Activated T-cell treated with anti-CD3 and anti-CD28 coated beads, Interleukin-2, amount 50 U/mL, for 48 hours (primary cell): ENCODE measurements at regions not wholly inside any gene's neighbourhood (a gene's known extent, or its start where the extent isn't known, plus 50 kb on each side); places are given as distances from the start of the nearest gene placed in this dataset.
"Not testable (repeated sequence)": the region's sequence is repeated elsewhere in the genome, so short reads cannot be mapped to it uniquely, and the experiment has no call there.

Experiments
- DNase-seq, 2 experiments: peaks; one replicate each; pipeline ENCODE4 v3.0.0-alpha.2; 2020

- no peak for DNase-seq
Observed at GRCh38 chr3:110414855-110415254, 656.8 kb upstream of the NECTIN3 start.

GRCh38 chr3:110419096-110419495 lies 652.5 kb upstream of the NECTIN3 start:
- no peak for DNase-seq

- DNase-seq = no peak
Observed at GRCh38 chr3:110419601-110420000, 652.0 kb upstream of the NECTIN3 start.

GRCh38 chr3:110420158-110420641 lies 651.4 kb upstream of the NECTIN3 start:
- no peak for DNase-seq

GRCh38 chr3:110423276-110423675 lies 648.3 kb upstream of the NECTIN3 start:
- DNase-seq = no peak

GRCh38 chr3:110430146-110430545 lies 641.5 kb upstream of the NECTIN3 start:
- DNase-seq = no peak

GRCh38 chr3:110436209-110436608 lies 635.4 kb upstream of the NECTIN3 start:
- DNase-seq = no peak

GRCh38 chr3:110440066-110440653 lies 631.5 kb upstream of the NECTIN3 start:
- not testable (repeated sequence) for DNase-seq

GRCh38 chr3:110454066-110454465 lies 617.5 kb upstream of the NECTIN3 start:
- DNase-seq = no peak

GRCh38 chr3:110456001-110456400 lies 615.6 kb upstream of the NECTIN3 start:
- DNase-seq = no peak

GRCh38 chr3:110456438-110457138 lies 615.0 kb upstream of the NECTIN3 start:
- no peak for DNase-seq

- no peak for DNase-seq
Observed at GRCh38 chr3:110457508-110457907, 614.1 kb upstream of the NECTIN3 start.

GRCh38 chr3:110459021-110459420 lies 612.6 kb upstream of the NECTIN3 start:
- no peak for DNase-seq

GRCh38 chr3:110470310-110470709 lies 601.3 kb upstream of the NECTIN3 start:
- no peak for DNase-seq

- no peak for DNase-seq
Observed at GRCh38 chr3:110473405-110473804, 598.2 kb upstream of the NECTIN3 start.

- no peak for DNase-seq
Observed at GRCh38 chr3:110474397-110474796, 597.2 kb upstream of the NECTIN3 start.

GRCh38 chr3:110478377-110479054 lies 593.1 kb upstream of the NECTIN3 start:
- no peak for DNase-seq

- DNase-seq = no peak
Observed at GRCh38 chr3:110479731-110480130, 591.9 kb upstream of the NECTIN3 start.

GRCh38 chr3:110485389-110485788 lies 586.2 kb upstream of the NECTIN3 start:
- no peak for DNase-seq

GRCh38 chr3:110487840-110488239 lies 583.8 kb upstream of the NECTIN3 start:
- no peak for DNase-seq

GRCh38 chr3:110491413-110491812 lies 580.2 kb upstream of the NECTIN3 start:
- DNase-seq = no peak

GRCh38 chr3:110492876-110493275 lies 578.7 kb upstream of the NECTIN3 start:
- DNase-seq = no peak

GRCh38 chr3:110493438-110494092 lies 578.1 kb upstream of the NECTIN3 start:
- no peak for DNase-seq

- no peak for DNase-seq
Observed at GRCh38 chr3:110494093-110494490, 577.5 kb upstream of the NECTIN3 start.
